GM23338 (cell line): ENCODE measurements at regions not wholly inside any gene's neighbourhood (a gene's known extent, or its start where the extent isn't known, plus 50 kb on each side); places are given as distances from the start of the nearest gene placed in this dataset.

ENCODE experiments used
- EZH2 ChIP-seq: fragments of 200-600 bp; sonication (generic); IDR thresholded peaks from one replicate; pipeline ENCODE4 v1.8.0; 2017; ENCODE audit warnings: antibody characterized with exemption, mild to moderate bottlenecking, low read depth; ENCODE audit not compliant: unreplicated experiment
- ZNF331 ChIP-seq: fragments of 250-450 bp; sonication (Bioruptor Pico); IDR thresholded peaks from 2 replicates; pipeline ENCODE4 v1.5.0; 2020; ENCODE audit warnings: low read depth, mild to moderate bottlenecking, moderate library complexity
- TF ChIP-seq, protein P1 (sequence below): IDR thresholded peaks from one replicate; pipeline ENCODE4 v1.6.1; 2018; ENCODE audit warnings: antibody characterized with exemption; ENCODE audit not compliant: unreplicated experiment
- TF ChIP-seq, protein P2 (sequence below), 2 experiments: fragments of 200-600 bp in 1 of 2; sonication (generic) in 1 of 2; conservative IDR thresholded peaks; 2 replicates each; pipeline versions ENCODE4 v1.5.1 to v1.6.1; 2016 to 2017; ENCODE audit warnings: antibody characterized with exemption in 2 of 2, low read depth in 2 of 2, mild to moderate bottlenecking in 2 of 2, moderate library complexity in 1 of 2

DNA sequence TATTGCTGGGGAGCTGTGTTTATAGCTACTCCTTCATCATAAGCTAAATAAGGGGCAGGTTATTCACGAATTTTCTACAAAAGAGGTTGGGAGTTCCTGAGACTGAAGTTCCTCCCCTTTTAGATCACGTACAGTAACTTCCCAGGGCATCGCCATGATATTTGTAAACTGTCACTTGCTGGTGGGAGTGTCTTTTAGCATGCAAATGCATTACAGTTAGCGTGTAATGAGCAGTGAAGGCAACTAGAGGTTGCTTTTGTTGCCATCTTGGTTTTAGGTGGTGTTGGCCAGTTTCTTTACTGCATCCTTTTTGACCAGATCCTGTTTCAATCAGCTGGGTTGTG, 64.4 kb downstream of the IL12A start:
- TF ChIP-seq EZH2 = no peak
- TF ChIP-seq, protein P1, sequence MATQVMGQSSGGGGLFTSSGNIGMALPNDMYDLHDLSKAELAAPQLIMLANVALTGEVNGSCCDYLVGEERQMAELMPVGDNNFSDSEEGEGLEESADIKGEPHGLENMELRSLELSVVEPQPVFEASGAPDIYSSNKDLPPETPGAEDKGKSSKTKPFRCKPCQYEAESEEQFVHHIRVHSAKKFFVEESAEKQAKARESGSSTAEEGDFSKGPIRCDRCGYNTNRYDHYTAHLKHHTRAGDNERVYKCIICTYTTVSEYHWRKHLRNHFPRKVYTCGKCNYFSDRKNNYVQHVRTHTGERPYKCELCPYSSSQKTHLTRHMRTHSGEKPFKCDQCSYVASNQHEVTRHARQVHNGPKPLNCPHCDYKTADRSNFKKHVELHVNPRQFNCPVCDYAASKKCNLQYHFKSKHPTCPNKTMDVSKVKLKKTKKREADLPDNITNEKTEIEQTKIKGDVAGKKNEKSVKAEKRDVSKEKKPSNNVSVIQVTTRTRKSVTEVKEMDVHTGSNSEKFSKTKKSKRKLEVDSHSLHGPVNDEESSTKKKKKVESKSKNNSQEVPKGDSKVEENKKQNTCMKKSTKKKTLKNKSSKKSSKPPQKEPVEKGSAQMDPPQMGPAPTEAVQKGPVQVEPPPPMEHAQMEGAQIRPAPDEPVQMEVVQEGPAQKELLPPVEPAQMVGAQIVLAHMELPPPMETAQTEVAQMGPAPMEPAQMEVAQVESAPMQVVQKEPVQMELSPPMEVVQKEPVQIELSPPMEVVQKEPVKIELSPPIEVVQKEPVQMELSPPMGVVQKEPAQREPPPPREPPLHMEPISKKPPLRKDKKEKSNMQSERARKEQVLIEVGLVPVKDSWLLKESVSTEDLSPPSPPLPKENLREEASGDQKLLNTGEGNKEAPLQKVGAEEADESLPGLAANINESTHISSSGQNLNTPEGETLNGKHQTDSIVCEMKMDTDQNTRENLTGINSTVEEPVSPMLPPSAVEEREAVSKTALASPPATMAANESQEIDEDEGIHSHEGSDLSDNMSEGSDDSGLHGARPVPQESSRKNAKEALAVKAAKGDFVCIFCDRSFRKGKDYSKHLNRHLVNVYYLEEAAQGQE = no peak
- no peak for TF ChIP-seq ZNF331 (CRISPR knock-in tag)
- TF ChIP-seq, protein P2, sequence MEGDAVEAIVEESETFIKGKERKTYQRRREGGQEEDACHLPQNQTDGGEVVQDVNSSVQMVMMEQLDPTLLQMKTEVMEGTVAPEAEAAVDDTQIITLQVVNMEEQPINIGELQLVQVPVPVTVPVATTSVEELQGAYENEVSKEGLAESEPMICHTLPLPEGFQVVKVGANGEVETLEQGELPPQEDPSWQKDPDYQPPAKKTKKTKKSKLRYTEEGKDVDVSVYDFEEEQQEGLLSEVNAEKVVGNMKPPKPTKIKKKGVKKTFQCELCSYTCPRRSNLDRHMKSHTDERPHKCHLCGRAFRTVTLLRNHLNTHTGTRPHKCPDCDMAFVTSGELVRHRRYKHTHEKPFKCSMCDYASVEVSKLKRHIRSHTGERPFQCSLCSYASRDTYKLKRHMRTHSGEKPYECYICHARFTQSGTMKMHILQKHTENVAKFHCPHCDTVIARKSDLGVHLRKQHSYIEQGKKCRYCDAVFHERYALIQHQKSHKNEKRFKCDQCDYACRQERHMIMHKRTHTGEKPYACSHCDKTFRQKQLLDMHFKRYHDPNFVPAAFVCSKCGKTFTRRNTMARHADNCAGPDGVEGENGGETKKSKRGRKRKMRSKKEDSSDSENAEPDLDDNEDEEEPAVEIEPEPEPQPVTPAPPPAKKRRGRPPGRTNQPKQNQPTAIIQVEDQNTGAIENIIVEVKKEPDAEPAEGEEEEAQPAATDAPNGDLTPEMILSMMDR (conservative IDR thresholded peaks at IDR 0.05; ENCODE audit: low read depth in 2 of 2) = no peak
